22Rv1 (cell line): ENCODE measurements at regions not wholly inside any gene's neighbourhood (a gene's known extent, or its start where the extent isn't known, plus 50 kb on each side); places are given as distances from the start of the nearest gene placed in this dataset.
"Not testable (repeated sequence)": the region's sequence is repeated elsewhere in the genome, so short reads cannot be mapped to it uniquely, and the experiment has no call there.

Experiments used
- H3K27ac ChIP-seq: fragments of 450-650 bp; 2 replicates; pipeline ENCODE4 v1.5.1; 2017
- CTCF ChIP-seq: fragments of 450-650 bp; IDR thresholded peaks from 2 replicates; pipeline ENCODE4 v1.5.1; 2017; ENCODE audit warnings: mild to moderate bottlenecking
- ZFX ChIP-seq: fragments of 450-650 bp; IDR thresholded peaks from 2 replicates; pipeline ENCODE4 v1.6.1; 2017; ENCODE audit warnings: antibody characterized with exemption, borderline replicate concordance

- TF ChIP-seq ZFX (no peak), CTCF (peak; percentile 82)
- H3K27ac ChIP-seq: no peak overlapping the region
These were observed 180.4 kb upstream of the B3GAT1 start for GRCh38 chr11:134592391-134592990.

GRCh38 chr11:134591338-134591737, 179.3 kb upstream of the B3GAT1 start:
- no peak overlapping the region for H3K27ac ChIP-seq
- TF ChIP-seq CTCF (no peak), ZFX (no peak)

- TF ChIP-seq CTCF: no peak
- no peak for TF ChIP-seq ZFX
- H3K27ac ChIP-seq: no peak overlapping the region
These were observed 177.1 kb upstream of the B3GAT1 start for GRCh38 chr11:134589129-134589528.

- not testable (repeated sequence) for H3K27ac ChIP-seq
These were observed 176.5 kb upstream of the B3GAT1 start for GRCh38 chr11:134588460-134589110.

- H3K27ac ChIP-seq: no peak overlapping the region
- TF ChIP-seq ZFX (no peak), CTCF (no peak)
These were observed 175.3 kb upstream of the B3GAT1 start for GRCh38 chr11:134587345-134587744.

- no peak for TF ChIP-seq ZFX
- no peak for TF ChIP-seq CTCF
- H3K27ac ChIP-seq: no peak overlapping the region
These were observed 174.7 kb upstream of the B3GAT1 start for GRCh38 chr11:134586726-134587125.

GRCh38 chr11:134585666-134586610, 173.9 kb upstream of the B3GAT1 start:
- no peak overlapping the region for H3K27ac ChIP-seq
- no peak for TF ChIP-seq CTCF
- TF ChIP-seq ZFX: no peak
